Loucy (cell line): ENCODE measurements at regions not wholly inside any gene's neighbourhood (a gene's known extent, or its start where the extent isn't known, plus 50 kb on each side); places are given as distances from the start of the nearest gene placed in this dataset.
"Not testable (repeated sequence)": the region's sequence is repeated elsewhere in the genome, so short reads cannot be mapped to it uniquely, and the experiment has no call there.

Experiments
- H2AFZ ChIP-seq: fragments of 200-600 bp; sonication (generic); 2 replicates; pipeline ENCODE4 v1.6.0; 2016; ENCODE audit warnings: antibody characterized with exemption, mild to moderate bottlenecking, low read length, moderate library complexity
- H3F3A ChIP-seq: fragments of 200-600 bp; 2 replicates; pipeline ENCODE4 v1.6.0; 2016; ENCODE audit warnings: antibody characterized with exemption, low read depth, mild to moderate bottlenecking
- H3K27me3 ChIP-seq: fragments of 200-600 bp; sonication (generic); 2 replicates; pipeline ENCODE4 v1.6.1; 2014; ENCODE audit warnings: low read length, mild to moderate bottlenecking; ENCODE audit not compliant: insufficient read depth, poor library complexity, severe bottlenecking
- H3K36me3 ChIP-seq: fragments of 200-600 bp; sonication (generic); 2 replicates; pipeline ENCODE4 v1.6.1; 2016; ENCODE audit warnings: low read length; ENCODE audit not compliant: insufficient read depth
- H3K4me1 ChIP-seq: fragments of 200-600 bp; sonication (generic); 2 replicates; pipeline ENCODE4 v1.5.1; 2014; ENCODE audit warnings: low read length, mild to moderate bottlenecking; ENCODE audit not compliant: insufficient read depth, poor library complexity, severe bottlenecking
- H3K4me2 ChIP-seq: fragments of 200-600 bp; sonication (generic); 2 replicates; pipeline ENCODE4 v1.6.0; 2014; ENCODE audit warnings: antibody characterized with exemption, low read length, low read depth, mild to moderate bottlenecking; ENCODE audit not compliant: poor library complexity, severe bottlenecking
- H3K4me3 ChIP-seq: fragments of 200-600 bp; sonication (generic); 2 replicates; pipeline ENCODE4 v1.5.1; 2014; ENCODE audit warnings: low read length, mild to moderate bottlenecking, mixed read lengths; ENCODE audit not compliant: poor library complexity, severe bottlenecking
- H3K79me2 ChIP-seq: fragments of 200-600 bp; sonication (generic); 2 replicates; pipeline ENCODE4 v1.6.1; 2014; ENCODE audit warnings: low read length; ENCODE audit not compliant: insufficient read depth
- H3K9ac ChIP-seq: fragments of 200-600 bp; sonication (generic); 2 replicates; pipeline ENCODE4 v1.6.0; 2014; ENCODE audit warnings: mild to moderate bottlenecking, low read depth, low read length, moderate library complexity; ENCODE audit not compliant: poor library complexity, severe bottlenecking
- H3K9me2 ChIP-seq: fragments of 200-600 bp; sonication (generic); replicated peaks from 2 replicates; pipeline ENCODE4 v1.6.1; 2016; ENCODE audit warnings: low read depth, low read length, mixed read lengths
- H3K9me3 ChIP-seq: fragments of 200-600 bp; sonication (generic); 2 replicates; pipeline ENCODE4 v1.6.1; 2014; ENCODE audit warnings: mild to moderate bottlenecking, antibody characterized with exemption, low read length, low read depth; ENCODE audit not compliant: insufficient read depth
- H4K20me1 ChIP-seq: fragments of 200-600 bp; sonication (generic); 2 replicates; pipeline ENCODE4 v1.6.0; 2014; ENCODE audit warnings: antibody characterized with exemption, low read length, mild to moderate bottlenecking; ENCODE audit not compliant: insufficient read depth, poor library complexity, severe bottlenecking
- EZH2phosphoT487 ChIP-seq: fragments of 200-600 bp; IDR thresholded peaks from 2 replicates; pipeline ENCODE4 v1.6.1; 2018; ENCODE audit warnings: antibody characterized with exemption, mild to moderate bottlenecking, moderate library complexity, borderline replicate concordance
- TF ChIP-seq, protein P1 (sequence below): fragments of 200-600 bp; sonication (generic); conservative IDR thresholded peaks from 2 replicates; pipeline ENCODE4 v1.5.1; 2014; ENCODE audit warnings: mild to moderate bottlenecking, antibody characterized with exemption, low read length

DNA sequence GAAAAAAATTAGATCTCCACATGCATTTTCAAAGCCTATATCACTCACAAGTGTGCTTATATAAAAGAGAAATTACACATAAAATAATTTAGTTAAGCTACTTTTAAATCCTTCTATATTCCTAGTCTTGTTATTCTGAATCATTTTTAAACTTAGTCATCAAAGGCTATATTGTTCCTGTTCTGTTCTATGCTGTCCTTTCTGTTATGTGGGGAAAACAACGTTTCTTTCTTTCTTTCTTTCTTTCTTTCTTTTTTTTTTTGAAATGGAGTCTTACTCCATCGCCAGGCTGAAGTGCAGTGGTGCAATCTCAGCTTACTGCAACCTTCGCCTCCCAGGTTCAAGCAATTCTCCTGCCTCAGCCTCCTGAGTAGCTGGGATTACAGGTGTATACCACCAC, 389.2 kb upstream of the FTMT start:
- Histone ChIP-seq H3K4me3 (no peak overlapping the region), H3K4me1 (no peaks in the 10 kb centered on the region), H3K27me3 (no peaks in the 10 kb centered on the region), H3F3A (no peaks in the 10 kb centered on the region), H3K9ac (no peak overlapping the region), H3K79me2 (no peaks in the 10 kb centered on the region), H3K36me3 (no peaks in the 10 kb centered on the region), H3K9me2 (no peaks in the 10 kb centered on the region), H3K9me3 (no peaks in the 10 kb centered on the region), H2AFZ (no peak overlapping the region), H4K20me1 (no peaks in the 10 kb centered on the region), H3K4me2 (no peak overlapping the region)
- TF ChIP-seq, protein P1, sequence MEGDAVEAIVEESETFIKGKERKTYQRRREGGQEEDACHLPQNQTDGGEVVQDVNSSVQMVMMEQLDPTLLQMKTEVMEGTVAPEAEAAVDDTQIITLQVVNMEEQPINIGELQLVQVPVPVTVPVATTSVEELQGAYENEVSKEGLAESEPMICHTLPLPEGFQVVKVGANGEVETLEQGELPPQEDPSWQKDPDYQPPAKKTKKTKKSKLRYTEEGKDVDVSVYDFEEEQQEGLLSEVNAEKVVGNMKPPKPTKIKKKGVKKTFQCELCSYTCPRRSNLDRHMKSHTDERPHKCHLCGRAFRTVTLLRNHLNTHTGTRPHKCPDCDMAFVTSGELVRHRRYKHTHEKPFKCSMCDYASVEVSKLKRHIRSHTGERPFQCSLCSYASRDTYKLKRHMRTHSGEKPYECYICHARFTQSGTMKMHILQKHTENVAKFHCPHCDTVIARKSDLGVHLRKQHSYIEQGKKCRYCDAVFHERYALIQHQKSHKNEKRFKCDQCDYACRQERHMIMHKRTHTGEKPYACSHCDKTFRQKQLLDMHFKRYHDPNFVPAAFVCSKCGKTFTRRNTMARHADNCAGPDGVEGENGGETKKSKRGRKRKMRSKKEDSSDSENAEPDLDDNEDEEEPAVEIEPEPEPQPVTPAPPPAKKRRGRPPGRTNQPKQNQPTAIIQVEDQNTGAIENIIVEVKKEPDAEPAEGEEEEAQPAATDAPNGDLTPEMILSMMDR: no peak
- TF ChIP-seq EZH2phosphoT487: no peak

DNA sequence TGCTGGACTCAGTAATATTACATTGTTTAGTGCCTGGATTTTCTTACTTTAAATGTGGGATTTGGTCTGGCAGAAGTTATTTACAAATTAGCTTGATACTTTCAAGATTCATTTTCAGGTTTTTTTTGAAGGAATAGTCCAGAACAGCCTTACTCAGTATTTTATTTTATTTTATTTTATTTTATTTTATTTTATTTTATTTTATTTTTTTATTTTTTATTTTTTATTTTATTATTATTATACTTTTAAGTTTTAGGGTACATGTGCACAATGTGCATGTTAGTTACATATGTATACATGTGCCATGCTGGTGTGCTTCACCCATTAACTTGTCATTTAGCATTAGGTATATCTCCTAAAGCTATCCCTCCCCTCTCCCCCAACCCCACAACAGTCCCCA, 380.5 kb upstream of the FTMT start:
- not testable (repeated sequence) for H3K36me3 ChIP-seq, H3K9ac ChIP-seq, H2AFZ ChIP-seq, H4K20me1 ChIP-seq, H3K4me3 ChIP-seq, H3K27me3 ChIP-seq, H3K79me2 ChIP-seq, H3K9me2 ChIP-seq, H3K9me3 ChIP-seq, H3K4me1 ChIP-seq, H3K4me2 ChIP-seq, H3F3A ChIP-seq

DNA sequence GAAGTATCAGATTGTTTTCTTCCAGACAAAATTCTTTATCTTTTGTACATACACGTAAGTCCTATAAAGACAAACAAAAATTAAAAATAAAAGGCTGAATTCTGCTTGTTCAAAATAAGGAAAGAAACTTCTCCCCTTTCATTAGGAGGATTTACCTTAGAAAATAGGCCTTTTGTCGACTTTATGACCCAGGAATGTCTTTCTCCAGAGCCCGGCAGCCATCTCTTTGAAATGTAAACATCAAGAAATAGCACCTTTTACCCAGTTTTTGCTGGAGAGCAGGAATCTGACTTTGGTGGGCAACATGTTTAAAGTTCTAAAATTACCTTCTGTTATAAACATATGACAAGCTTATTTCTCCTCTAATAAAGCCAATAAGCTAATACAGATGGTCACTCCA, 373.0 kb upstream of the FTMT start:
- TF ChIP-seq, protein P1: no peak
- no peak for TF ChIP-seq EZH2phosphoT487
- H3K4me1 ChIP-seq: no peaks in the 10 kb centered on the region
- H3K9me2 ChIP-seq: no peaks in the 10 kb centered on the region
- H3K9me3 ChIP-seq: no peaks in the 10 kb centered on the region
- no peaks in the 10 kb centered on the region for H3K36me3 ChIP-seq
- no peaks in the 10 kb centered on the region for H3F3A ChIP-seq
- H3K4me3 ChIP-seq: no peak overlapping the region
- H3K4me2 ChIP-seq: no peak overlapping the region
- no peak overlapping the region for H2AFZ ChIP-seq
- H3K27me3 ChIP-seq: no peaks in the 10 kb centered on the region
- H4K20me1 ChIP-seq: no peaks in the 10 kb centered on the region
- H3K9ac ChIP-seq: no peak overlapping the region
- H3K79me2 ChIP-seq: no peaks in the 10 kb centered on the region

DNA sequence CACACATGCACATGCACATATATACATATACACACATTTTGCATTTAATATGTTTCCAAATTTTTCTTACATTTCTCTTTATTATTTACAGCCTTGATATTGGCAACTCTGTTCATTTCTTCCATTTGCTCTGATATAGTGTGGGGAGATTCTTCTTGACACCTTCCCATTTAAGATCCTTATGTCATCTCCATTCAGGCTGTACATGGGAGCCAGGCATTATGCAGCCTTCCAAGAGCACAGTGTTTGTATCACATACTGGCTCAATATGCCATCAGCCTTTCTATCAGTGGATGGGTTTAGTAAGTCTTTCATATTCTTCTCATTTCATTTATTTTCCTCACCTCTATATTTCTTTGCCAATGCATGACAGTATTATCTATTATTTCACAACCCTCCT, 372.3 kb upstream of the FTMT start:
- no peaks in the 10 kb centered on the region for H3K27me3 ChIP-seq
- no peak overlapping the region for H2AFZ ChIP-seq
- H3K4me1 ChIP-seq: no peaks in the 10 kb centered on the region
- no peaks in the 10 kb centered on the region for H3K79me2 ChIP-seq
- no peak overlapping the region for H3K4me2 ChIP-seq
- no peak overlapping the region for H3K4me3 ChIP-seq
- TF ChIP-seq EZH2phosphoT487: no peak
- TF ChIP-seq, protein P1: no peak
- no peaks in the 10 kb centered on the region for H4K20me1 ChIP-seq
- H3K9me3 ChIP-seq: no peaks in the 10 kb centered on the region
- no peaks in the 10 kb centered on the region for H3K9me2 ChIP-seq
- H3K36me3 ChIP-seq: no peaks in the 10 kb centered on the region
- H3K9ac ChIP-seq: no peak overlapping the region
- no peaks in the 10 kb centered on the region for H3F3A ChIP-seq
